OCI-LY1 (cell line): ENCODE measurements at regions not wholly inside any gene's neighbourhood (a gene's known extent, or its start where the extent isn't known, plus 50 kb on each side); places are given as distances from the start of the nearest gene placed in this dataset.

ENCODE experiments used
- CTCF ChIP-seq: fragments of 200-600 bp; sonication (generic), shearing (Covaris generic); IDR thresholded peaks from 2 replicates; pipeline ENCODE4 v1.5.1; 2017; ENCODE audit warnings: mild to moderate bottlenecking, antibody characterized with exemption, low read length, moderate library complexity, mixed read lengths
- EZH2 ChIP-seq: fragments of 200-600 bp; sonication (generic), shearing (Covaris generic); IDR thresholded peaks from 2 replicates; pipeline ENCODE4 v1.8.0; 2017; ENCODE audit warnings: borderline replicate concordance, mixed run types, mild to moderate bottlenecking, antibody characterized with exemption, low read length, moderate library complexity, mixed read lengths

GRCh38 chr11:70643642-70644041 lies 245.3 kb downstream of the CTTN start:
- no peak for TF ChIP-seq CTCF
- TF ChIP-seq EZH2, result no peak
